Fibroblast of lung (primary cell): ENCODE measurements at regions not wholly inside any gene's neighbourhood (a gene's known extent, or its start where the extent isn't known, plus 50 kb on each side); places are given as distances from the start of the nearest gene placed in this dataset.

ENCODE experiments used
- DNase-seq, 2 donors: peaks; one replicate each; pipeline versions ENCODE4 v3.0.0 to v3.0.0-alpha.2; 2010; ENCODE audit warnings: low read depth in 2 of 2
- H2AFZ ChIP-seq: 2 replicates; pipeline ENCODE4 v1.5.1; 2012; ENCODE audit warnings: low read length, control low read depth, inconsistent platforms
- H3K27ac ChIP-seq: 2 replicates; pipeline ENCODE4 v1.5.1; 2011; ENCODE audit warnings: low read length, control low read depth; ENCODE audit not compliant: insufficient read depth
- H3K27me3 ChIP-seq: 2 replicates; pipeline ENCODE4 v1.5.1; 2011; ENCODE audit warnings: mild to moderate bottlenecking, low read length; ENCODE audit not compliant: control insufficient read depth, insufficient read depth
- H3K36me3 ChIP-seq: 2 replicates; pipeline ENCODE4 v1.5.1; 2011; ENCODE audit warnings: low read length; ENCODE audit not compliant: control insufficient read depth, insufficient read depth
- H3K4me1 ChIP-seq: 2 replicates; pipeline ENCODE4 v1.5.1; 2011; ENCODE audit warnings: low read length; ENCODE audit not compliant: control insufficient read depth, insufficient read depth; ENCODE audit errors: extremely low read depth
- H3K4me2 ChIP-seq: 2 replicates; pipeline ENCODE4 v1.5.1; 2011; ENCODE audit warnings: low read length, control low read depth; ENCODE audit not compliant: insufficient read depth; ENCODE audit errors: extremely low read depth
- H3K4me3 ChIP-seq, 4 experiments: fragments of 200-600 bp in 1 of 4; sonication (generic) in 1 of 4; replicated peaks in 1 of 4; 2 replicates each; pipeline ENCODE4 v1.5.1; 2011 to 2016; ENCODE audit warnings: low read length in 4 of 4, low read depth in 3 of 4, mild to moderate bottlenecking in 3 of 4, control low read depth in 2 of 4, inconsistent platforms in 1 of 4, mixed read lengths in 1 of 4; ENCODE audit not compliant: insufficient read depth in 1 of 4; ENCODE audit errors: control extremely low read depth in 1 of 4
- H3K79me2 ChIP-seq: 2 replicates; pipeline ENCODE4 v1.5.1; 2012; ENCODE audit warnings: mild to moderate bottlenecking, low read length, inconsistent platforms; ENCODE audit not compliant: control insufficient read depth, insufficient read depth
- H3K9ac ChIP-seq: 2 replicates; pipeline ENCODE4 v1.5.1; 2011; ENCODE audit warnings: mild to moderate bottlenecking, low read length, control low read depth; ENCODE audit not compliant: insufficient read depth
- H3K9me3 ChIP-seq: 2 replicates; pipeline ENCODE4 v1.5.1; 2012; ENCODE audit warnings: low read depth, low read length; ENCODE audit not compliant: control insufficient read depth, insufficient read depth
- H4K20me1 ChIP-seq: 2 replicates; pipeline ENCODE4 v1.5.1; 2011; ENCODE audit warnings: low read length; ENCODE audit not compliant: control insufficient read depth, insufficient read depth; ENCODE audit errors: extremely low read depth
- CTCF ChIP-seq, 2 donors: IDR thresholded peaks in 1 of 2; conservative IDR thresholded peaks in 1 of 2; 1 replicate in 1 of 2; 2 replicates in 1 of 2; pipeline ENCODE4 v1.5.1; 2011 to 2012; ENCODE audit warnings: low read length in 2 of 2, control low read depth in 1 of 2, inconsistent platforms in 1 of 2, low read depth in 1 of 2, mild to moderate bottlenecking in 1 of 2
- EZH2 ChIP-seq: IDR thresholded peaks from 2 replicates; pipeline ENCODE4 v1.5.1; 2012; ENCODE audit warnings: low read length, control low read depth, mild to moderate bottlenecking; ENCODE audit errors: missing control alignments

GRCh38 chr1:58905126-58905490 is 121.3 kb upstream of the JUN start:
- Histone ChIP-seq H4K20me1 (no peaks in the 10 kb centered on the region), H3K36me3 (no peaks in the 10 kb centered on the region), H3K4me3 (no peak overlapping the region), H3K4me1 (peaks cover 3% of the 10 kb centered on the region), H3K79me2 (no peaks in the 10 kb centered on the region), H2AFZ (no peak overlapping the region), H3K27me3 (no peaks in the 10 kb centered on the region), H3K9me3 (no peaks in the 10 kb centered on the region), H3K4me2 (no peak overlapping the region), H3K27ac (no peak overlapping the region), H3K9ac (no peak overlapping the region)
- DNase-seq, result no peak
- TF ChIP-seq EZH2 (no peak), CTCF (conservative IDR thresholded peaks at IDR 0.05 in 1 of 2, IDR thresholded peaks at IDR 0.05 in 1 of 2; ENCODE audit: low read depth in 1 of 2, low read length in 2 of 2) (no peak)

DNA sequence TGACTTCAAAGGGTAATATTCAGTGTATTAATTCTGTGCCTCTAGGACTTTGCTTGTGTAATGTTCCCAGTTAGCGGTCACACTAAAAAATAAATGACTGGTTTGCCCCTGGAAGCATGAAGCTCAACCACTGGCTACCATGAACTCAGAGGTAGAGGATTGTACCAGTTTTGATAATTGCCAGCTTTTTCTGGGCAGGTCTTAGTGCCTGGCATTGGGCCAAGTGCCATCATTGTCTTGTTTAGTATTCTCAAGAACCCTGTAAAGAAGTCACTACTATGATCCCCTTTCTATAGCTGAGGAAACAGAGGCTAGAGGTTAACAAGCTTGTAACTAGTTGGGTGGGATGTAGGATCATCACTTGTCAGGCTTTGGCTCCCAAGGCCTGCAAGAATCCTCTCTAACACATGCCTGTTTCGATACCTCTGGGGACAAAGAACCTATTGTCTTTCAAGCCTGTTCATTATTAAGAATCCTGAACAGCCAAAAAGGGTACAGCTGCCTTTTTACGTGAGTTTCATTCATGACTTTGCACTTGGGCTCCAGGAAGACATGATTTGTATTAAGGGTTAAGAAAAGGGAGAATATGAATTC is 121.9 kb upstream of the JUN start:
- H3K79me2 ChIP-seq, result no peaks in the 10 kb centered on the region
- H3K27ac ChIP-seq, result no peak overlapping the region
- H2AFZ ChIP-seq, result no peak overlapping the region
- H3K9ac ChIP-seq, result no peak overlapping the region
- no peaks in the 10 kb centered on the region for H3K36me3 ChIP-seq
- no peaks in the 10 kb centered on the region for H3K27me3 ChIP-seq
- H3K4me2 ChIP-seq, result no peak overlapping the region
- peaks cover 3% of the 10 kb centered on the region for H3K4me1 ChIP-seq
- TF ChIP-seq CTCF (conservative IDR thresholded peaks at IDR 0.05 in 1 of 2, IDR thresholded peaks at IDR 0.05 in 1 of 2; ENCODE audit: low read depth in 1 of 2, low read length in 2 of 2) (no peak), EZH2 (no peak)
- no peaks in the 10 kb centered on the region for H3K9me3 ChIP-seq
- no peaks in the 10 kb centered on the region for H4K20me1 ChIP-seq
- DNase-seq, result no peak
- no peak overlapping the region for H3K4me3 ChIP-seq

GRCh38 chr1:58907398-58907797 is 123.6 kb upstream of the JUN start:
- Histone ChIP-seq H3K36me3 (no peaks in the 10 kb centered on the region), H3K4me1 (peaks cover 3% of the 10 kb centered on the region), H3K9me3 (no peaks in the 10 kb centered on the region), H3K27me3 (no peaks in the 10 kb centered on the region), H4K20me1 (no peaks in the 10 kb centered on the region), H3K4me3 (no peak overlapping the region), H3K27ac (no peak overlapping the region), H3K79me2 (no peaks in the 10 kb centered on the region), H2AFZ (no peak overlapping the region), H3K9ac (no peak overlapping the region), H3K4me2 (no peak overlapping the region)
- no peak for DNase-seq
- TF ChIP-seq CTCF (conservative IDR thresholded peaks at IDR 0.05 in 1 of 2, IDR thresholded peaks at IDR 0.05 in 1 of 2; ENCODE audit: low read depth in 1 of 2, low read length in 2 of 2) (no peak), EZH2 (no peak)
